SK-N-MC (cell line): ENCODE measurements at regions not wholly inside any gene's neighbourhood (a gene's known extent, or its start where the extent isn't known, plus 50 kb on each side); places are given as distances from the start of the nearest gene placed in this dataset.
A peak's percentile ranks its signal among the peaks of the same experiment; 100 is the strongest.

Experiments
- DNase-seq: peaks from one replicate; pipeline ENCODE4 v3.0.0-alpha.2; 2011; ENCODE audit warnings: low read depth, low spot score
- H3K27ac ChIP-seq: fragments of 200-600 bp; sonication (generic); 2 replicates; pipeline ENCODE4 v1.5.1; 2016; ENCODE audit warnings: mixed run types
- H3K36me3 ChIP-seq: fragments of 200-600 bp; sonication (generic); 2 replicates; pipeline ENCODE4 v1.6.1; 2017; ENCODE audit warnings: antibody characterized with exemption, low read length, mixed read lengths; ENCODE audit not compliant: insufficient read depth
- H3K4me3 ChIP-seq: fragments of 200-600 bp; sonication (generic); 2 replicates; pipeline ENCODE4 v1.5.1; 2016
- H3K9ac ChIP-seq: fragments of 200-600 bp; sonication (generic); 2 replicates; pipeline ENCODE4 v1.8.0; 2017; ENCODE audit warnings: mixed run types, mixed read lengths; ENCODE audit not compliant: insufficient read length
- H3K9me3 ChIP-seq: fragments of 200-600 bp; sonication (generic); 2 replicates; pipeline ENCODE4 v1.6.1; 2017; ENCODE audit warnings: low read depth, mild to moderate bottlenecking, antibody characterized with exemption, low read length, moderate library complexity, mixed read lengths
- EZH2 ChIP-seq: fragments of 200-600 bp; sonication (generic); IDR thresholded peaks from one replicate; pipeline ENCODE4 v1.6.1; 2017; ENCODE audit warnings: antibody characterized with exemption
- FOXP2 ChIP-seq: optimal IDR thresholded peaks from 2 replicates; pipeline ENCODE3; 2011; ENCODE audit warnings: mild to moderate bottlenecking, moderate library complexity; ENCODE audit not compliant: insufficient read depth; ENCODE audit errors: extremely low read length, control extremely low read depth
- POLR2AphosphoS5 ChIP-seq: IDR thresholded peaks from 2 replicates; pipeline ENCODE4 v1.6.1; 2012; ENCODE audit warnings: mild to moderate bottlenecking, low read depth, low read length, borderline replicate concordance

DNA sequence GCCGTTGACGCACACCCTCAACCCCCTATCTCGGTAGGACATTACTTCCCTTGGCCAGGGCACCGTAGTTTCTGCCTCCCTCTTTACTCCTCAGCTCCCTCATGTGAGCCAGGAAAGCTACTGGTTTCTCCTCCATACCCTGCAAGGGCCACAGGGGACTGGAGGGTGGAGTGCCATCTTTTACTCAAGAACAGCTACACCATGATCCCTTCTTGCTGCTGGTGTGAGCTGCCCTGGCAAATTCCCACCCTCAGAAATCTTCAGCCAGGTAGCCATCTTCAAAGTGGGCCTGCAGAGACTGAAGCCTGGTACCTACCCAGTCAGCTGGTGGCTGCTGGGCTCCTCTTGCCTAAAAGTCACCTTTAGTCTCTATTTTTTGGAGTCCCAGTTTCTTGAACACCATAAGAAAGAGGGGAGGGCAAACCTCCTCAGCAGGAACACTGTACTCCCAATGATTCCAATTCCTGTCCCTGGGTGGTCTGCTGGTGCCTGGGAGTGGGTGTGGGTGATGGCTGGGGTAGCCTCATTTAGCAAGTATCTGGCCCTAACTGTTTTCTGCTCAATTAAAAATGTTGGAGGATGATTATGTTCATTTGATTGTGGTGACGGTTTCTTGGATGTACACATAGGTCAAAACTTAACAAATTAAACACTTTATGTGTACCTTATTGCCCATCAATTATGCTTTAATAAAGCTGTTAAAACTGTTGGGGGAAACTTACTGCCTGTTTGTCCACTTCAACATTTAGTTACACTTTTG, 105.0 kb upstream of the NPY start:
- Histone ChIP-seq H3K9me3 (no peaks in the 10 kb centered on the region), H3K36me3 (no peaks in the 10 kb centered on the region), H3K9ac (no peak overlapping the region), H3K4me3 (no peak overlapping the region), H3K27ac (no peak overlapping the region)
- no peak for DNase-seq
- TF ChIP-seq POLR2AphosphoS5 (no peak), EZH2 (no peak), FOXP2 (no peak)

DNA sequence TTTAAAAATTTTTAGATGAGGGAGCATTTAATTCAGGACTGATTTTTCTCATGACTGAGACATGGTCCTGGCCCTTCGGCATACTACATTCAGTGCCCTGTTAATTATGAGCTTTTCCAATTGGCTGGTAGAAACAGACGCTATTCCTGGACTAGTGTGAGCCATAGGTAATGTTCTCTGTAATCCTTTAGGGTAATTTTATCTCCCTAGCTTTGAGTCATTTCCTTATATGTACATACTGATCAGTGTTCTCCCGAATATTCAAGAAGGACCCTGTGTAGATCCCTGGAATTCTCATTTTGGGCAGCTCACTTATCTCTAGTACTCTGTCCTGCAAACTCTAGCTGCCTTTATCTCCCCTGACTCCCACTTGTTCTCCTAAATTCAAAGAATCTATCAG, 92.6 kb upstream of the NPY start:
- TF ChIP-seq EZH2, result no peak
- TF ChIP-seq FOXP2, result no peak
- TF ChIP-seq POLR2AphosphoS5, result no peak
- DNase-seq, result no peak
- H3K9ac ChIP-seq, result no peak overlapping the region
- no peak overlapping the region for H3K4me3 ChIP-seq
- H3K27ac ChIP-seq, result no peak overlapping the region
- H3K9me3 ChIP-seq, result no peaks in the 10 kb centered on the region
- no peaks in the 10 kb centered on the region for H3K36me3 ChIP-seq

DNA sequence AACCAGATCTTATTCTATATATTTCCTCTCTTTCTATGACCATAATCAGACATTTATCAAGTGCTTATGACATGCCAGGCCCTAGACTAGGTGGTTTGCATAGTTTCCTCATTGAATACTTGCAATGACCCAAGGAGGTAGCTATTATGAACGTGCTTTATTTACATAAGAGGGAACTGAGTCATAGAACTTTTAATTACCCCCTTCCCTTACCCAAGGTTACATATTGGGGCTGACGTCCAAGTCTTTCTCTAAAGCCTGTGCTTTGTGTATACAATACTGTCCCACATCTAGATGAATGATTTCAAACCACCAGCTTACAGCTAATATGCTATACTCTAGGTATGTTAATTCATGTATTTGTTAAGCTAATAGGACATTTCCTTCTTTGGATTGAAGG, 91.9 kb upstream of the NPY start:
- DNase-seq, result no peak
- no peak overlapping the region for H3K9ac ChIP-seq
- TF ChIP-seq FOXP2 (no peak), POLR2AphosphoS5 (no peak), EZH2 (no peak)
- H3K9me3 ChIP-seq, result no peaks in the 10 kb centered on the region
- H3K36me3 ChIP-seq, result no peaks in the 10 kb centered on the region
- no peak overlapping the region for H3K4me3 ChIP-seq
- H3K27ac ChIP-seq, result no peak overlapping the region

- Histone ChIP-seq H3K4me3 (no peak overlapping the region), H3K27ac (no peak overlapping the region), H3K9ac (no peak overlapping the region), H3K36me3 (no peaks in the 10 kb centered on the region), H3K9me3 (no peaks in the 10 kb centered on the region)
- TF ChIP-seq POLR2AphosphoS5 (no peak), EZH2 (no peak), FOXP2 (no peak)
- DNase-seq, result no peak
Measured at GRCh38 chr7:24192691-24193090, 91.3 kb upstream of the NPY start.

- DNase-seq, result no peak
- no peak overlapping the region for H3K4me3 ChIP-seq
- no peaks in the 10 kb centered on the region for H3K9me3 ChIP-seq
- no peaks in the 10 kb centered on the region for H3K36me3 ChIP-seq
- no peak overlapping the region for H3K9ac ChIP-seq
- TF ChIP-seq POLR2AphosphoS5 (no peak), EZH2 (no peak), FOXP2 (no peak)
- H3K27ac ChIP-seq, result no peak overlapping the region
Measured at GRCh38 chr7:24197852-24198251, 86.1 kb upstream of the NPY start.

DNA sequence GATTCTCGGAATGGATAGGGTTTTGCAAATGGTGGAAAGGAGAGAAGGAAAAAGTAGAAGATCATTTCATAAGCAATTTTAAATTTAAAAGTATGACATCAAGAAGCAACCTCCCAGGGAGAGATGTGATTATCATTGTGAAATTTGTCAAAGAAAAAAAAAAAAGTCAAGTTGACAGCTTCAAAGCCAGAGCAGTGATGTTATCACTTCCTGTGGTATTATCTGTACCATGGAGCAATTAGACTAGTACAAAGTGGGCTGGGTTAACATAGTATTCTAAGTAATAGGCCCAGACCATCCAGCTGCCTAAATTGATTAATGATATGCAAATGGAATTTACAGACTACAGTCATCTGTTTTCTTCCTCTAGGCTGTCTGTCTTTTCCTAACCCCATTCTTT, 84.0 kb upstream of the NPY start:
- peak overlapping the region; percentile 14 for H3K9ac ChIP-seq
- TF ChIP-seq POLR2AphosphoS5, result no peak
- TF ChIP-seq FOXP2, result no peak
- TF ChIP-seq EZH2, result no peak
- no peaks in the 10 kb centered on the region for H3K9me3 ChIP-seq
- DNase-seq, result peak; percentile 91
- peak overlapping the region; percentile 90 for H3K27ac ChIP-seq
- H3K4me3 ChIP-seq, result peak overlapping the region; percentile 57
- no peaks in the 10 kb centered on the region for H3K36me3 ChIP-seq

DNA sequence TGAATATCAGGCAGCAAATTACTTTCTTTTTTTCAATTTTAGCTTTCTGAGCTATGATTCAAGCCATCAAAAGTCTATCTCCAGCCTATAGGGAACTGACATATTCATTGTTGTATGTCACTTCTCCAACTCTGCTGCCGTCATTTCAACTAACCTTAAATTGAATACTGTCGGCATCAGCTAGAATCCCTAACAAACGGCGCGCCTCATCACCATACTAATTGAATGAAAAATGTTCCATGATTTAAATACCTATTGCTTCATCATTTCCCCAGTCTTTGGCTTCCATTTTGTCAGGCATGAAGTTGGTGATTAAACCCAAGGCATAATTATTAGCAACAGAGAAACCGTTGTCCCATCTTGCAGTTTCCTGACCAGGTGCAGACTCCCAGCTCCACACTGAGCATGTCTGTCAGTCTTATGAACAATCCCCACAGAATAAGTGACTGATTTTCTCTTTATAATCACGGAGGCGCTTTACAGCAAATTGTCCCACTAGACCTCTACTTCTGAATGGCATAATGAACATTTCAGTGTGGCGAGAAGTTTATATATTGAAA, 83.5 kb upstream of the NPY start:
- peak overlapping the region; percentile 14 for H3K9ac ChIP-seq
- H3K27ac ChIP-seq, result peak overlapping the region; percentile 90
- H3K4me3 ChIP-seq, result peak overlapping the region; percentile 57
- H3K9me3 ChIP-seq, result no peaks in the 10 kb centered on the region
- no peak for DNase-seq
- TF ChIP-seq FOXP2 (no peak), POLR2AphosphoS5 (no peak), EZH2 (no peak)
- no peaks in the 10 kb centered on the region for H3K36me3 ChIP-seq

GRCh38 chr7:24201226-24201625, 82.8 kb upstream of the NPY start:
- Histone ChIP-seq H3K27ac (no peak overlapping the region), H3K4me3 (no peak overlapping the region), H3K9ac (no peak overlapping the region), H3K36me3 (no peaks in the 10 kb centered on the region), H3K9me3 (no peaks in the 10 kb centered on the region)
- TF ChIP-seq EZH2 (no peak), FOXP2 (no peak), POLR2AphosphoS5 (no peak)
- DNase-seq, result no peak
